GM23338 (cell line): ENCODE measurements at regions not wholly inside any gene's neighbourhood (a gene's known extent, or its start where the extent isn't known, plus 50 kb on each side); places are given as distances from the start of the nearest gene placed in this dataset.

ENCODE experiments used
- ATAC-seq: fragments of 200-7000 bp; cut with Tn5 transposase; 3 replicates; pipeline ENCODE4 v1.9.1; 2020
- DNase-seq: peaks from one replicate; pipeline ENCODE4 v3.0.0-alpha.2; 2015; ENCODE audit warnings: low spot score
- H2AFZ ChIP-seq: fragments of 200-600 bp; sonication (generic); 2 replicates; pipeline ENCODE4 v1.8.0; 2016; ENCODE audit warnings: antibody characterized with exemption, mild to moderate bottlenecking, moderate library complexity
- H3F3A ChIP-seq: fragments of 200-600 bp; sonication (generic); replicated peaks from 2 replicates; pipeline ENCODE4 v1.8.0; 2017; ENCODE audit warnings: antibody characterized with exemption, mixed run types, low read depth
- H3K27ac ChIP-seq: fragments of 200-600 bp; sonication (generic); 2 replicates; pipeline ENCODE4 v1.6.1; 2016; ENCODE audit warnings: low read depth
- H3K27me3 ChIP-seq: fragments of 200-600 bp; sonication (generic); 2 replicates; pipeline ENCODE4 v1.8.0; 2016; ENCODE audit warnings: mild to moderate bottlenecking, mixed run types, moderate library complexity; ENCODE audit not compliant: insufficient read depth
- H3K36me3 ChIP-seq: fragments of 200-600 bp; sonication (generic); 2 replicates; pipeline ENCODE4 v1.8.0; 2016; ENCODE audit warnings: mild to moderate bottlenecking; ENCODE audit not compliant: insufficient read depth
- H3K4me1 ChIP-seq: fragments of 200-600 bp; sonication (generic); 2 replicates; pipeline ENCODE4 v1.8.0; 2016; ENCODE audit warnings: mild to moderate bottlenecking, moderate library complexity; ENCODE audit not compliant: insufficient read depth
- H3K4me2 ChIP-seq: fragments of 200-600 bp; sonication (generic); 2 replicates; pipeline ENCODE4 v1.7.1; 2017; ENCODE audit warnings: mixed run types
- H3K4me3 ChIP-seq: fragments of 200-600 bp; sonication (generic); 2 replicates; pipeline ENCODE4 v1.6.1; 2016; ENCODE audit warnings: mixed run types
- H3K79me2 ChIP-seq: fragments of 200-600 bp; sonication (generic); replicated peaks from 2 replicates; pipeline ENCODE4 v1.8.0; 2017; ENCODE audit warnings: mild to moderate bottlenecking; ENCODE audit not compliant: insufficient read depth
- H3K9me2 ChIP-seq: fragments of 200-600 bp; sonication (generic); 2 replicates; pipeline ENCODE4 v1.8.0; 2017; ENCODE audit not compliant: insufficient read depth
- H4K20me1 ChIP-seq: fragments of 200-600 bp; sonication (generic); replicated peaks from 2 replicates; pipeline ENCODE4 v1.8.0; 2017; ENCODE audit warnings: mild to moderate bottlenecking; ENCODE audit not compliant: insufficient read depth
- H3K27ac Mint-ChIP-seq: 2 replicates; pipeline ENCODE4 v1.8.0; 2020; ENCODE audit warnings: inconsistent platforms, mild to moderate bottlenecking, moderate library complexity, mixed read lengths
- H3K27me3 Mint-ChIP-seq: 3 replicates; pipeline ENCODE4 v1.8.0; 2022; ENCODE audit warnings: low read depth, mild to moderate bottlenecking, moderate library complexity, mixed read lengths, inconsistent platforms; ENCODE audit not compliant: insufficient read depth, poor library complexity
- H3K36me3 Mint-ChIP-seq: 3 replicates; pipeline ENCODE4 v1.8.0; 2021; ENCODE audit warnings: low read depth, mild to moderate bottlenecking, inconsistent platforms, moderate library complexity, mixed read lengths
- H3K4me1 Mint-ChIP-seq: 3 replicates; pipeline ENCODE4 v1.8.0; 2020; ENCODE audit warnings: mild to moderate bottlenecking, inconsistent platforms, mixed read lengths
- H3K4me3 Mint-ChIP-seq: 3 replicates; pipeline ENCODE4 v1.8.0; 2021; ENCODE audit warnings: moderate library complexity, mild to moderate bottlenecking, inconsistent platforms, mixed read lengths
- H3K9me3 Mint-ChIP-seq: 3 replicates; pipeline ENCODE4 v1.8.0; 2020; ENCODE audit warnings: moderate library complexity, mild to moderate bottlenecking, inconsistent platforms, mixed read lengths
- CREB1 ChIP-seq: fragments of 250-450 bp; sonication (Bioruptor Pico); IDR thresholded peaks from 2 replicates; pipeline ENCODE4 v1.5.0; 2020; ENCODE audit warnings: low read depth, mild to moderate bottlenecking, moderate library complexity
- EZH2 ChIP-seq: fragments of 200-600 bp; sonication (generic); IDR thresholded peaks from one replicate; pipeline ENCODE4 v1.8.0; 2017; ENCODE audit warnings: antibody characterized with exemption, mild to moderate bottlenecking, low read depth; ENCODE audit not compliant: unreplicated experiment
- EZH2phosphoT487 ChIP-seq: fragments of 200-600 bp; sonication (generic); IDR thresholded peaks from one replicate; pipeline ENCODE4 v1.8.1; 2018; ENCODE audit warnings: antibody characterized with exemption; ENCODE audit not compliant: unreplicated experiment
- NANOG ChIP-seq: IDR thresholded peaks from 2 replicates; pipeline ENCODE4 v1.6.1; 2016; ENCODE audit warnings: antibody characterized with exemption, borderline replicate concordance
- POLR2AphosphoS5 ChIP-seq: IDR thresholded peaks from 2 replicates; pipeline ENCODE4 v1.6.1; 2016; ENCODE audit warnings: antibody characterized with exemption, low read depth
- STAT1 ChIP-seq: IDR thresholded peaks from one replicate; pipeline ENCODE4 v1.6.1; 2016; ENCODE audit warnings: antibody characterized with exemption; ENCODE audit not compliant: unreplicated experiment
- ZNF462 ChIP-seq: fragments of 250-450 bp; sonication (Bioruptor Pico); IDR thresholded peaks from 2 replicates; pipeline ENCODE4 v1.5.0; 2020; ENCODE audit warnings: mild to moderate bottlenecking, moderate library complexity
- TF ChIP-seq, protein P1 (sequence below): IDR thresholded peaks from 2 replicates; pipeline ENCODE4 v1.6.1; 2016; ENCODE audit warnings: antibody characterized with exemption

DNA sequence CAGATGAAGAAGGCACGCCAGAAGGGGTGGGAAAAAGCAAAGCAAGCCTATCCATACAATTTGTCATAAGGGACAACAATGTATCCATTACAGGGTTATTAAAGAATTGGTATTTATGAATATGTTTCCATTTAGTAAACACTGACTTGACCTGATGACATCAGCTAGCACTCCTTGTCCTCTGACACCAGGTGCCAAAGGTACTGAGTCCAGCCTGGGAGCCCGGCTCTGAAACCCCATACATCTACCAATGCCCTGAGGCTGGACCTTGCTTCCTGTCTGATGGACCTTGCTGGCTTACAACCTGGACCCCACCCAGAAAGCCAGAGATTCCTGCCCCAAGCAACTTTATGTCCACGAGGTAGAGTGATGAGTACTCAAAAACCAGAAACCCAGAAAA, 263.0 kb upstream of the ATP11B start (continued):
- TF ChIP-seq ZNF462 (CRISPR knock-in tag): no peak
- TF ChIP-seq STAT1: no peak

DNA sequence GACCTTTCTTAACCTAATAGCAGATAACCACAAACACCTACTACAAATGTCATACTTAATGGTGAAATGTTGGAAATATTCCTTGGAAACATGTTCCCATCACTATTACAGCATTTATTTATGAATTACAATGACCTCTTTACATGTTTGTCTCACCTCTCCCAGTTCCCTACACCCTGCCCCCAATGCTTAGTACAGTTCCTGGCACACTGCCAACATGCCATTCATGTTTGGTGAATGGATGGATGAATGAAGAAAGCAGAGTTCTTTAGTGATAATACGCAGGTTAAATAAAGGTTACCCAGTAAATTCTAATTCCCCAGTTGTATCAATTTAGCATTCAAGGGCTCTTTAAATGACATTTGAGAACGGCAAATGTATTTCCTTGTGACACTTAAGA, 259.9 kb upstream of the ATP11B start:
- Mint-ChIP-seq H3K4me3 (no peak overlapping the region), H3K36me3 (no peaks in the 10 kb centered on the region), H3K27me3 (no peaks in the 10 kb centered on the region), H3K27ac (no peak overlapping the region), H3K4me1 (peaks cover 10% of the 10 kb centered on the region; the same call in 2 of the 3 replicates), H3K9me3 (0 out of 3 replicates have a peak, but pooled peaks cover 4% of the 10 kb centered on the region)
- Histone ChIP-seq H2AFZ (no peak overlapping the region), H3F3A (no peaks in the 10 kb centered on the region), H3K4me2 (no peak overlapping the region), H4K20me1 (no peaks in the 10 kb centered on the region), H3K4me3 (no peak overlapping the region), H3K27ac (no peak overlapping the region), H3K27me3 (no peaks in the 10 kb centered on the region), H3K36me3 (no peaks in the 10 kb centered on the region), H3K79me2 (no peaks in the 10 kb centered on the region), H3K9me2 (no peaks in the 10 kb centered on the region; the same call in 1 of the 2 replicates), H3K4me1 (peaks cover 4% of the 10 kb centered on the region; the same call in 1 of the 2 replicates)
- no peak for DNase-seq
- TF ChIP-seq, protein P1, sequence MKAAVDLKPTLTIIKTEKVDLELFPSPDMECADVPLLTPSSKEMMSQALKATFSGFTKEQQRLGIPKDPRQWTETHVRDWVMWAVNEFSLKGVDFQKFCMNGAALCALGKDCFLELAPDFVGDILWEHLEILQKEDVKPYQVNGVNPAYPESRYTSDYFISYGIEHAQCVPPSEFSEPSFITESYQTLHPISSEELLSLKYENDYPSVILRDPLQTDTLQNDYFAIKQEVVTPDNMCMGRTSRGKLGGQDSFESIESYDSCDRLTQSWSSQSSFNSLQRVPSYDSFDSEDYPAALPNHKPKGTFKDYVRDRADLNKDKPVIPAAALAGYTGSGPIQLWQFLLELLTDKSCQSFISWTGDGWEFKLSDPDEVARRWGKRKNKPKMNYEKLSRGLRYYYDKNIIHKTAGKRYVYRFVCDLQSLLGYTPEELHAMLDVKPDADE: no peak
- TF ChIP-seq EZH2phosphoT487: no peak
- TF ChIP-seq ZNF462 (CRISPR knock-in tag): no peak
- no peak for TF ChIP-seq POLR2AphosphoS5
- TF ChIP-seq EZH2: no peak
- TF ChIP-seq CREB1 (CRISPR knock-in tag): no peak
- TF ChIP-seq NANOG: no peak
- no peak for ATAC-seq
